ENCODE measurements at regions not wholly inside any gene's neighbourhood (a gene's known extent, or its start where the extent isn't known, plus 50 kb on each side); places are given as distances from the start of the nearest gene placed in this dataset.
"Not testable (repeated sequence)": the region's sequence is repeated elsewhere in the genome, so short reads cannot be mapped to it uniquely, and the experiment has no call there.

DNA sequence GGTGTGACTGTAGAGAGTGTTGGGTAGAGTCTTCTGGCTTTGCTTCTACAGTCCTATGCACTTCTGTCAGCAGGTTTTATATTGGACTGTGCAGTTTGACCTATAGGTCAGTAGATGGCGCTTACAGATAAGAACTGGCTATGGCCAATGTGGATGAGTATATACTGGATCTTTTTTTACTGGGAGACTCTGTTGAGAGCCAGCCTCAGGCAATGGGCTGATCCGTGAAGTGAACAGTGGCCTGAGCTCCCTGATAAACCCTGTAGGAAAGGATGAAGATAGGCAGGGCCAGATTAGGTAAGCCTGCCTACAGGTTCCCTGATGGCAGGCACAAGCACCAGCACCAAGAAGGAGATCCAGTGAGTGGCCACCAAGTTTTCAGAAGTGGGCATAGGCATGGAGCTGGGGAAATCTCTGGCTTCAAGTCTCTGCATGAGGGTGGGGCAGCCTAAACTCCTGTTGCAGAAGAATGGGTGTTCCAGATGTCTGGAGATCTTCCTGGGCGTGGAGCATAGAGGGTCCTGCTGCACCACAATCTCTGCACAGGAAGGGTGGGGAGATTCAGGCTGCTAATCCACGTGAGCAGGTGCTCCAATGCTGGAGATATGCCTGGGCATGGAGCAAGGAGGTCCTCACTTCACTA lies 326.0 kb upstream of the SGO1 start:
- Histone ChIP-seq H3K36me3 (ENCODE audit: insufficient read depth) (no peaks in the 10 kb centered on the region), H3K4me1 (ENCODE audit: insufficient read depth) (no peaks in the 10 kb centered on the region), H3K4me3 (ENCODE audit: low read depth, low read length) (no peak overlapping the region), H3K27ac (ENCODE audit: low read depth) (no peak overlapping the region)
- 48% methylated on average over 4 of the region's 4 CpGs for WGBS
- no peak for DNase-seq (ENCODE audit: extremely low spot score)

DNA sequence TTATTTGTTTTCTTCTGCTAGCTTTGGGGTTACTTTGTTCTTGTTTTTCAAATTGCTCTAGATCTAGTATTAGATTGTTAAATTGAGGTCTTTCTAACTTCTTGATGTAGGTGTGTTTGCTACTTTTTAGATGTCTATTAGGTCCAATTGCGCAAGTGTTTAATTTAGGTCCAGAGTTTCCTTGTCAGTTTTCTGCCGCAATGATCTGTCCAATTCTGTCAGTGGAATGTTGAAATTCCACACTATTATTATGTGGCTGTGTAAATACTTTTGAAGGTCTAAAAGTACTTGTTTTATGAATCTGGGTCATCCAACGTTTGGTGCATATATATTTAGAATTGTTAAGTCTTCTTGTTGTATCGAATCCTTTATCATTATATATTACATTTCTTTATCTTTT lies 324.4 kb upstream of the SGO1 start:
- no peaks in the 10 kb centered on the region for H3K4me1 ChIP-seq (ENCODE audit: insufficient read depth)
- H3K36me3 ChIP-seq (ENCODE audit: insufficient read depth): no peaks in the 10 kb centered on the region
- no peak overlapping the region for H3K27ac ChIP-seq (ENCODE audit: low read depth)
- DNase-seq (ENCODE audit: extremely low spot score): no peak
- 74% methylated on average over 4 of the region's 4 CpGs for WGBS
- no peak overlapping the region for H3K4me3 ChIP-seq (ENCODE audit: low read depth, low read length)

DNA sequence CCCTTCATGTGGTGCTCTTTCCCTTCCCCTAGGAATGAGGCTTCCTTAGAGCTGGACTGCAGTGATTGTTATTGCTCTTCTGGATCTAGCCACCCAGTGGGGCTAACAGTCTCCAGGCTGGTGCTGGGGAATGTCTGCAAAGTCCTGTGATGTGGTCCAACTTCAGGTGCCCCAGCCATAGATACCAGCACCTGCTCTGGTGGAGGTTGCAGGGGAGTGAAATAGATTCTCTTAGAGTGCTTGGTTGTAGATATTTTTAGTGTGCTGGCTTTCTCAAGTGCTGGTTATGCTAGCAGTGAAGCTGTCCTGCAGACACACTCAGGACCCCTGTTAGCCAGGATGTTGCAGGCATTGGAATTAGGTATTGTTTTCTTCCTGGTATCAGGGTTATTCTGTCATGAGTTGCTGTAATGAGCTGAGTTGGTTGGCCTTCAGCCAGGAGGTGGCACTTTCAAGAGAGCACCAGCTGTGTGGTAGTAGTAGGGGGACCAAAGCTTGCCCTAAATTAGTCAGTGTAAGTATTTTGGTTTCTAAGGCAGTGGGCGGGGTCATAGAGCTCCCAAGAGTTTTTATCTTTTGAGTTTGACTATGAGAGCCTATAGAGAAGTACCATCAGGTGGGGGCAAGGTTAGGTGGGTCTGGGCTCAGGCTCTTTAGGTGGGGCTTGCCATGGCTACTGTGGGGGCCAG lies 317.5 kb upstream of the SGO1 start:
- no peaks in the 10 kb centered on the region for H3K4me1 ChIP-seq (ENCODE audit: insufficient read depth)
- 91% methylated on average over 1 of the region's 1 CpG for WGBS
- no peak overlapping the region for H3K27ac ChIP-seq (ENCODE audit: low read depth)
- DNase-seq (ENCODE audit: extremely low spot score): no peak
- H3K36me3 ChIP-seq (ENCODE audit: insufficient read depth): no peaks in the 10 kb centered on the region
- H3K4me3 ChIP-seq (ENCODE audit: low read depth, low read length): no peak overlapping the region

DNA sequence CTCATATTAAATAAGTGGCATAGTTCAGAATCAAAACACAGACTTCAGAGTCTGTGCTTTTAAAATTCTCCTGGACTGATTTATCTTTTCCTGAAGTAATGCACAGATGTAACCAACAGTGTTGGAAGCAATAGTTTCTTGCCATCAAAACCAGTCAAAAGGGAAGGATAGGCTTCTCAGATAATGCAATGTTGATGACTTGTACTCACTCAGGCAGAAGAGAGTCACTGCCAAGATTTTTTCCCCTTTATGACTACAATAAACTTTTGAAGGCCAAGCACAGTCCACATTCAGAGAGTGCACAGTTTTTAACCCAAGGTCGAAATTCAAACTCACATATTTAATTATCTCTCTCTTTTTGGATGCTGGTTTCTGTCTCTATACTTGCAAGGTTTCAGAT lies 305.0 kb upstream of the SGO1 start:
- WGBS: 47% methylated on average over 1 of the region's 1 CpG
- H3K36me3 ChIP-seq (ENCODE audit: insufficient read depth): no peaks in the 10 kb centered on the region
- H3K4me1 ChIP-seq (ENCODE audit: insufficient read depth): no peaks in the 10 kb centered on the region
- no peak overlapping the region for H3K4me3 ChIP-seq (ENCODE audit: low read depth, low read length)
- DNase-seq (ENCODE audit: extremely low spot score): no peak
- H3K27ac ChIP-seq (ENCODE audit: low read depth): no peak overlapping the region

DNA sequence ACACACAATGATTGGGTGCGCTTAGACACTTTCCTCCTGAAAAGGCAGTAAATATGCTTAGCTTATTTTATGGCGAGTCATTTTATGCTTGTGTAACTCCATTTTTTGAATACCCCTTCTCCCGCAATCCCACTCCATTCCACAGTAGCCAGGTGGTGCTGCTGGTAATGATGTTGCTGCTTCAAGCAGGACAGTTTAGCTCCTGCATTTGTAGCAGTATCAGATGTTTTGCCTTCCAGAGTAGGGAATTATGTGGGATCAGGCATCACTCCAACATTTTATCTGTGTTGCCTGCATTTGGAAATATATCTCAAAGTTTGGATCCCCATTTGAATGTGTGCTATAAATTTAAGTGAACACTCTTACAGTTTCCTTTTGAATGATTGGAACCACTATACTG lies 302.1 kb upstream of the SGO1 start:
- 56% methylated on average over 3 of the region's 3 CpGs for WGBS
- no peaks in the 10 kb centered on the region for H3K36me3 ChIP-seq (ENCODE audit: insufficient read depth)
- no peak for DNase-seq (ENCODE audit: extremely low spot score)
- H3K4me3 ChIP-seq (ENCODE audit: low read depth, low read length): no peak overlapping the region
- H3K4me1 ChIP-seq (ENCODE audit: insufficient read depth): no peaks in the 10 kb centered on the region
- H3K27ac ChIP-seq (ENCODE audit: low read depth): no peak overlapping the region

DNA sequence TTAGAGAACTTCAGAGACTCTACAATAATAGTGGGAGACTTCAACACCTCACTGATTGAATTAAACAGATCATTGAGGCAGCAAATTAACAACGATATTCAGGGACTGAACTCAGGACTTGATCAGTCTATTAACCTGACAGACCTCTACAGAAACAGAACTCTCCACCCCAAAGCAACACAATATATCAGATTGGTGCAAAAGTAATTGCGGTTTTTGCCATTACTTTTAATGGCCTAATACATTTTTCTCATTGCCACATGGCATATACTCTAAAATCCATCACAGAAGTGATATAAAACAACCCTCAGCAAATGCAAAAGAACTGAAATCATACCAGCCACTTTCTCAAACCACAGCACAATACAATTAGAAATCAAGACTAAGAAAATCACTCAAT lies 298.1 kb upstream of the SGO1 start:
- DNase-seq (ENCODE audit: extremely low spot score): no peak
- Histone ChIP-seq H3K36me3 (ENCODE audit: insufficient read depth) (no peaks in the 10 kb centered on the region), H3K27ac (ENCODE audit: low read depth) (no peak overlapping the region), H3K4me1 (ENCODE audit: insufficient read depth) (no peaks in the 10 kb centered on the region), H3K4me3 (ENCODE audit: low read depth, low read length) (no peak overlapping the region)
- 91% methylated on average over 2 of the region's 2 CpGs for WGBS

DNA sequence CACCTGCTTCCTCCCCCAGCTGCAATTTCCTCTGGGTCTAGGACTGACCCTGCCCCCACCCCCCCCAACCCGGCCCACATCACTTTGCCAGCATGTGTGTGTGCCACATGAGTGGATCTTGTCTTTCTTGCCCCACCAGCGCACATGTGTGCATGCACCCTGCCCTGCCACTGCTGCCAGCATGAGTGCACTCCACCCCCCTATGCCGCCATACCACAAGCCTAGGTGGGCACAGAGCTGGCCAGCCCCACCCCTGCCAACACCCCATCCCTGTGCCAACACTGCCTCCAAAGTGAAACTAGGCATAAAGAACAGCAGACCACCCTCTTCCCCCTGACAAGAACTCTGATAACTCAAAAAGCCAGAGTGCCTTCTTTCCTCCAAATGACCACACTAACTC lies 296.3 kb upstream of the SGO1 start:
- no peak for DNase-seq (ENCODE audit: extremely low spot score)
- H3K4me1 ChIP-seq (ENCODE audit: insufficient read depth): no peaks in the 10 kb centered on the region
- no peaks in the 10 kb centered on the region for H3K36me3 ChIP-seq (ENCODE audit: insufficient read depth)
- H3K27ac ChIP-seq (ENCODE audit: low read depth): no peak overlapping the region
- WGBS: 94% methylated on average over 3 of the region's 3 CpGs
- no peak overlapping the region for H3K4me3 ChIP-seq (ENCODE audit: low read depth, low read length)

DNA sequence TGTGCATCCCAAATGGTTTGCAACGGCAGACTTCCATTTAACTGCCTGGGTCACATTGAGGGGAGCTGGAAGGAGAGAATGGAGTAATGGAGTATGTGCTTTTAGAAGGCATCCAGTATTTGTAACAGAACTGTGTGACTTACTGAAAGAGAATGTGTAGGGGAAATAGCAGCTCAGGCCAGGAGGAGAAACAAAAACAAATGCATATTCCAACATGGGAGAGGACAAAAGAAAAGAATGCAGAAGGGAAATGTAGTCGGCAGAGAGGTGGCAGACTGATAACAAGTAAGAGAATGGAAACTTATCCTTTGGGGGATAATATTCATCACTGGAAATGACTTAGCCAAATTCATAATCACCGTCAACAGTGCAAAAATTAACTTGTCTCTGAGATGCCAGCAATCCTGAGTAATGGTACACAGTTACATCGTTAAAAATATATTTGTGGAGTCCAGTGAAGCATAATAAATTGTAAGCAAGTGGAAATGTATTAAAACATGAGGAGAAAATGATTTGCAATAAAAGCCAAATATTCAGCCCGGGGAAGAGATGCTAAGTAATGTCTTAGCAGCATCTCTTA lies 294.9 kb upstream of the SGO1 start:
- DNase-seq (ENCODE audit: extremely low spot score): no peak
- Histone ChIP-seq H3K4me1 (ENCODE audit: insufficient read depth) (no peaks in the 10 kb centered on the region), H3K4me3 (ENCODE audit: low read depth, low read length) (no peak overlapping the region), H3K36me3 (ENCODE audit: insufficient read depth) (no peaks in the 10 kb centered on the region), H3K27ac (ENCODE audit: low read depth) (no peak overlapping the region)
- 61% methylated on average over 5 of the region's 5 CpGs for WGBS

DNA sequence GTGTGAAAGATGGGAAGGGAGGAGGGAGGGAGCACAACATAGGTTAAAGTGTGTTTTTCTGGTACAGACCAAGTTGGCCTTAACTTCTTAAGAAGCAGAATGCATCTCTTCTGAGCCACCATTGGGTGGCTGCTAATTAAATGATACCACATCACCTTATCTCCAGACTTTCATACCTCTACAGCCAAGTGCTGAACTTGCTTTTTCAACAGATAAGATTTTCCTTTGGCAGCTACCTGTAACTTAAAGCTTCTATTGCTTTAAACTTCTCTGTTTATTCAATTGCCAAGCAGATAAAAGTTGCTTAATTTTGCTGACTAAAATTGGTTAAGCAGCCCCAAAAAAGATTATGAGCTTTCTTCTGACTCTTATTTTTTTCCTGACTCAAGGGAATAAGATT lies 292.4 kb upstream of the SGO1 start:
- H3K27ac ChIP-seq (ENCODE audit: low read depth): no peak overlapping the region
- no peak overlapping the region for H3K4me3 ChIP-seq (ENCODE audit: low read depth, low read length)

DNA sequence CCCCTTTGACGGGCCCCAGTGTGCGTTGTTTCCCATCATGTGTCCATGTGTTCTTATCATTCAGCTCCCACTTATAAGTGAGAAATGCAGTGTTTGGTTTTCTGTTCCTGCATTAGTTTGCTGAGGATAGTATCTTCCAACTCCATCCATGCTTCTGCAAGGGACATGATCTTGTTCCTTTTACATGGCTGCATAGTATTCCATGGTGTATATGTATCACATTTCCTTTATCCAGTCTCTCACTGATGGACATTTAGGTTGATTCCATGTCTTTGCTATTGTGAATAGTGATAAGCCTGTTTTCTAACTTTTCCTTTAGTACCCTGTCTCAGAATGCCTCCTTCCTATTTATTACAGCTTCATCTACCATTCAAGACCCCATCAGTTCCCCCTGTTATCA lies 278.2 kb upstream of the SGO1 start:
- not testable (repeated sequence) for H3K4me3 ChIP-seq (ENCODE audit: low read depth, low read length); H3K4me1 ChIP-seq (ENCODE audit: insufficient read depth); DNase-seq (ENCODE audit: extremely low spot score); H3K27ac ChIP-seq (ENCODE audit: low read depth); H3K36me3 ChIP-seq (ENCODE audit: insufficient read depth)
- WGBS: 98% methylated on average over 2 of the region's 2 CpGs

More for the DNA sequence above, 292.4 kb upstream of the SGO1 start:
- DNase-seq (ENCODE audit: extremely low spot score): no peak
- Histone ChIP-seq H3K4me1 (ENCODE audit: insufficient read depth) (no peaks in the 10 kb centered on the region), H3K36me3 (ENCODE audit: insufficient read depth) (no peaks in the 10 kb centered on the region)

DNA sequence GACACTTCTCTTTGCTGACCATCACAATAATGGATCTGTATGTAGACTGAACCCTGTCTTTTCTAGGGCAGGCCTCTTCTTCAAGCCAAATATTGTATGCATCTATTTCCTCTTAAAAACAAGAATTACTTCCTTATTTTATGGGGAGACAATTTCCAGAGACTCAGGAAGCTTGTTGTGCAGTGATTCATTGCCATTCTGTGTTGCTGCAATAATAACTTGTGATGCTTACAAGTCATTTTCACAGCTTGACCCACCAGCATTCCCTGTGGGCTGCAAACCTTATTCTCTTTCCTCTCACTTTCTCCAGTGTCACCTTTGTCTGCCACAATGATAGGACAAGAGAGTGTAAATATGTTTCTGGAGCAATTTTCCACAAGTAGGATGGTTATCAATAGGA lies 276.7 kb upstream of the SGO1 start:
- Histone ChIP-seq H3K4me3 (ENCODE audit: low read depth, low read length) (no peak overlapping the region), H3K27ac (ENCODE audit: low read depth) (no peak overlapping the region), H3K4me1 (ENCODE audit: insufficient read depth) (no peaks in the 10 kb centered on the region), H3K36me3 (ENCODE audit: insufficient read depth) (no peaks in the 10 kb centered on the region)
- DNase-seq (ENCODE audit: extremely low spot score): no peak

DNA sequence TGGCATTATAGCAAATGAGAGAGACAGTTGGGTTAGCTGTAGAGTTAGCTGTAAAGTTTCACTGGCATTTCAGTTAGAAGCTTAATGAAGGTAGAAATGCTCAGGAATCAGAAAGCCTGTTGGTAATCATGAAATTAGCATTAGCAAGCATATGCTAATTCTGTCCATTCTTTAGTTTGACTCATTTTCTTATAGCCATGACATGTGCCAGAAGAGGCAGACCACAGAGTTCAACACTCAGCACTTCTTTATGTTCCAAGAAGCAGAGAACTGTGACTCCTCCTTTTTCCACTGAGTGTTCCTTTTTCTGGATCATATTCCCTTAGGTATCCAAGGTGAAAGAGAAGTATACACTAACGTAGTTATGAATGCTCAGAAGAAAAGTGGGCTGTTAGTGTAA lies 276.2 kb upstream of the SGO1 start:
- 77% methylated on average over 1 of the region's 1 CpG for WGBS
- H3K4me3 ChIP-seq (ENCODE audit: low read depth, low read length): no peak overlapping the region
- DNase-seq (ENCODE audit: extremely low spot score): no peak

DNA sequence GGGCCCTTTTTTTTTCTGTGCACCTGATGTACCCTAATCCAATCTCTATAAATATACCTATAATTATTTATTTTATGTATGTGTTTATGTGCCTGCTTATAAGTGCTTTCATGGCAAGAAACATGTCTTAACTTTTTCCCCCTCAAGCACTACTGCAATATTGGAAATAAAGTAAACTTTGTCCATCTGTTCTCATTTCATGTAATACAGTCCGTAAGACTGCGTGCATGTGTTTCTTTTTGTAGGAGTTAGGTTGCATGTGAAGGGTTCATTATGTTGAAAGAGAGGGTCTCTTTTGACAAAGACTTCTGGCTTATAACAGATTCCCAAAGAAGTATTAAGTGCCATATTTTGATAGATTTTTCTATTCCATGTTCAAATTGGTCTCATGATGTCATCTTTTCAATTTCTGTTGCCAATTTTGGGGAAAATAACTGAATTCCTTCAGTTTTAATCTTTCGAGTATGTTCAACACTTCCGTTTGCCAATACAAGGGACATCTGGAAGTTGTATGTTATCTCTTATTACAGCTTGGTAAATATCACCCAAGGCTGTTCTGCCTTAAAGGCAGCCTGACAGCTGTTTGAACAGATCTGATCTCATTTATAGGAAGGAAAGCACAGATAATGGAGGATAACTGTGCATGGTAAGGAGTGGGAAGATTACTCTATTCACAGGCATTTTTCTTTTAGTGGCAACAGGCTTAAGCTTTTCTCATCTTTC lies 273.1 kb upstream of the SGO1 start:
- no peak overlapping the region for H3K4me3 ChIP-seq (ENCODE audit: low read depth, low read length)
- H3K36me3 ChIP-seq (ENCODE audit: insufficient read depth): no peaks in the 10 kb centered on the region
- no peaks in the 10 kb centered on the region for H3K4me1 ChIP-seq (ENCODE audit: insufficient read depth)
- no peak overlapping the region for H3K27ac ChIP-seq (ENCODE audit: low read depth)
- 38% methylated on average over 4 of the region's 4 CpGs for WGBS
- DNase-seq (ENCODE audit: extremely low spot score): peak; percentile 21

More for the DNA sequence above, 276.2 kb upstream of the SGO1 start:
- Histone ChIP-seq H3K4me1 (ENCODE audit: insufficient read depth) (no peaks in the 10 kb centered on the region), H3K27ac (ENCODE audit: low read depth) (no peak overlapping the region), H3K36me3 (ENCODE audit: insufficient read depth) (no peaks in the 10 kb centered on the region)

DNA sequence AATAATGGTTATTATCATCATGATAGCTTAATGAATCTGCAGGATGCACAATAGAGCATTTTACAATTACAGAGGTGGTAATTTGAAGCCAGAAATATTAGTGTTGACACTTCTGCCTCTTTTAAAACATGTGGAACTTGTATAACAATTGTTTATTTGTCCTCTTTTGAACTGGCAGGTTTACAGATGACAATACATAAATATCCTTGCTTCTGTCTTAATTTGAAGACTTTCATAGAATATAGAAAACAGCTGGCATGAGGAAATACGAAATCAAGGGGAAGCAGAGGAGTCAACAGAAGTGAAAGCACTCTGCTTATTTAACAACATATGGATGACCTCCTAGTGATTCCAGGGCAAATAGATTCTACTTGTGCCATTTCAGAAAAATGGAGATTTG lies 270.5 kb upstream of the SGO1 start:
- Histone ChIP-seq H3K36me3 (ENCODE audit: insufficient read depth) (no peaks in the 10 kb centered on the region), H3K4me3 (ENCODE audit: low read depth, low read length) (no peak overlapping the region), H3K27ac (ENCODE audit: low read depth) (no peak overlapping the region), H3K4me1 (ENCODE audit: insufficient read depth) (no peaks in the 10 kb centered on the region)
- no peak for DNase-seq (ENCODE audit: extremely low spot score)
- WGBS: 53% methylated on average over 1 of the region's 1 CpG

Measured in urinary bladder (tissue), 3 donors.